DND-41 (cell line): ENCODE measurements at regions not wholly inside any gene's neighbourhood (a gene's known extent, or its start where the extent isn't known, plus 50 kb on each side); places are given as distances from the start of the nearest gene placed in this dataset.

ENCODE experiments used
- CTCF ChIP-seq: IDR thresholded peaks from 2 replicates; pipeline ENCODE4 v1.5.1; 2012; ENCODE audit warnings: borderline replicate concordance, low read length, moderate library complexity, mild to moderate bottlenecking; ENCODE audit not compliant: poor library complexity, severe bottlenecking; ENCODE audit errors: extremely low read depth
- EZH2 ChIP-seq: IDR thresholded peaks from 3 replicates; pipeline ENCODE4 v1.6.1; 2012; ENCODE audit warnings: borderline replicate concordance, low read depth, mild to moderate bottlenecking, moderate library complexity, low read length, inconsistent platforms; ENCODE audit not compliant: severe bottlenecking

GRCh38 chr17:34511931-34512330 lies 67.5 kb upstream of the TMEM132E start:
- TF ChIP-seq CTCF: no peak
- TF ChIP-seq EZH2: no peak
